HT-29 (cell line): ENCODE measurements at regions not wholly inside any gene's neighbourhood (a gene's known extent, or its start where the extent isn't known, plus 50 kb on each side); places are given as distances from the start of the nearest gene placed in this dataset.
"Not testable (repeated sequence)": the region's sequence is repeated elsewhere in the genome, so short reads cannot be mapped to it uniquely, and the experiment has no call there.

ENCODE experiments used
- DNase-seq: peaks from one replicate; pipeline ENCODE4 v3.0.0-alpha.2; 2015; ENCODE audit warnings: low spot score

DNA sequence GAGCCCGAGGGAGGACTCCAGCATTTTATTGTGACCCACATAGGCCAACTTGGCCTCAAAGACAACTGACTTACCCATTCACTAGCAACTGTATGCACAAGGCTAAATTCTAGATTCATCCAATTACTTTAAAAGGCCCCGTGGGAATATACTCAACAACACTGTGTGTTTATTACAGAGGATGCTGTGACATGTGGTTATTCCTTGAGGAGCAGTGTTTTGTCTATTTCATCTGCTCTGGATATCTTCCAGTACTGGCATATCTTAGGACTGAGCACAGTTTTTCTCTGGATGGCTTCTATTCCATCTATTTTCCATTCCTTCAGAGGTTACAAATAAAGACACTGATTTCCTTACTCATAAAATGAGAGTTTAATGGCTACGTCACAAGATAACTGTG, 87.2 kb upstream of the KRAS start:
- DNase-seq: no peak

DNA sequence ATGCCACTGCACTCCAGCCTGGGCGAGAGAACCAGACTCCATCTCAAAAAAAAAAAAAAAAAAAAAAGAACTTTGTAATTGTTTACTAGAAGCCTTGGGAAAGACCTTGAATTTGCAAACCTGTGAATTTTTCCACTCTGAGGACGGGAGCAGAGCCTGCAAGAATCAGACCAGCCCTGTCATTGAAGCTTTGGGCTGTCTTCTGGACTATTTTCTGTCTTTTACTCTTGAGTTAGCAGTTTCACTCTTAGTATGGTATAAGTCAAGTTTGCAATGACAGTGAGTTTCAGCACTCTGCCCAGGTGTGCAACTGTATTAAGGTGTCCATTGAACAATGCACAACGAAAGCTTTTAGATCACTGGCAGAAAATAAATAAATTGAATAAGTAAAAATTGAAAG, 81.4 kb upstream of the KRAS start:
- no peak for DNase-seq

- peak; percentile 7 for DNase-seq
Observed at GRCh38 chr12:25328072-25328712, 77.5 kb upstream of the KRAS start.

DNA sequence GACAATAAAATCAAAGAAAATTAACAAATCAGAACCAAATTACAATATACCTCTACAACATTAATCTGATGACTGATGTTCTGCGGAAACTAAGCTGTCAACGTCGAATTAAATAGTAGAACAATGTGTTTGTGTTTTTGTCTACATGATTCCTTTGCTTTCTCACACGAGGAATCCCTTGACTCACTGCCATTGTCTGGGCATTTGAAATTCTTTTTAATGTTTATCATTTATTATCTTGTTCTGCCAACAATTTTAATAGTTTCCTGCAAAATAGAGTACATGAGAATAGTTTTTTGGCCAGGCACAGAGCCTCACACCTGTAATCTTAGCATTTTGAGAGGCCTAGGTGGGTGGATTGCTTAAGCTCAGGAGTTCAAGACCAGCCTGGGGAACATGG, 76.6 kb upstream of the KRAS start:
- DNase-seq: no peak

DNA sequence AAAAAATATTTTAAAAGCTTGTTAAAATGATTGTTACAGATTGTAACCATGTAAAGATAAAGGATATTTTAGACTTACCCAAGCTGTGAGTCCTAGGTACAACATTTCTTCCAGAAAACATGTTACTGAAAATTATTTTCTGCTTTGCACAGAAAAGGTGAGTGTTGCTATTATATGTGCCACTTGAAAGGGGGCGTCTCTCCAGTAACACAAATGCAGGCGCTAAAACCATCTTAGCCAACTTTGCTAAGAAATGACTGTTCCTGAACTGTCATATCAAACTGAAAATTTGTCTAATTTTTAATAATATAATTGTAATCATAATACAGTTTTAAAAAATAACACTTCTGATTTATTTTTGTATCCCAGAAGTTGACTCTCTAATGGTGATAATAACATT, 75.6 kb upstream of the KRAS start:
- no peak for DNase-seq

DNA sequence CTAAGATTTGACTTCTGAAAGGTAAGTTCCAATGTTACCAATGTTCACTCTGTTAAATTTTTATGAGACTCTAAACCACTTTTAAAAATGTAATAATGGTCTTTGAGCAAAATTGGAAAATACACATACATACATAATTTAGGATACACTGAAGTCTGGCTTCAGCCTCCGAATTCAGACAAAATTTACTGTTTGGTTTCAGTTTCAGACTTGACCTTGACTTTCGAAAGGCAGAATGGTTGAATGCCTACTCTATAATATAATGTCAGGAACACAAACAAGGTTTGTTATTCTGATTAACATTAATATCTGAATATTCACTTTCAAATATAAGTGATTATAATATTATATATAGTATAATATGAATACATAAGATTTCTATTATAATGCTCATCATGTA, 74.1 kb upstream of the KRAS start:
- DNase-seq: no peak

DNA sequence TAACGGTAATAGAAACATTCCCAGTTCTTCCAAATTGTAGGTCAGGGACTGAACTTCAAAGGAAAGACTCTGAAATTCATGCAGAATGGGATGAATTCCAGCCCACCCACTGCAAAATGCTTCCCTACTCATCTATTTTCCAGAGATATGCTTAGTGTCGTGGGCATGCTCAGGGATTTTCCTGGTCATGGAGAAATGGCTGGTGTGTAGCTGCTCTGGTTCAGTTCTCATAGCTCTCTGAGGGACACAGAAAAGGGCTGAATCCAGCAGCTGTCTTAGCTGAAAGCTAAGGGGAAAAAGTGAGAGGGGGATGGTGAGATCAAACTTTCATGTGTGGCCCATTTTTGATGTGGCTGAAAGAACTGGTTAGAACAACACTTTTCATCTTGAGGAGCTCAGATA, 72.9 kb upstream of the KRAS start:
- no peak for DNase-seq

GRCh38 chr12:25322918-25323531, 72.3 kb upstream of the KRAS start:
- no peak for DNase-seq

GRCh38 chr12:25322351-25322750, 71.6 kb upstream of the KRAS start:
- no peak for DNase-seq

DNA sequence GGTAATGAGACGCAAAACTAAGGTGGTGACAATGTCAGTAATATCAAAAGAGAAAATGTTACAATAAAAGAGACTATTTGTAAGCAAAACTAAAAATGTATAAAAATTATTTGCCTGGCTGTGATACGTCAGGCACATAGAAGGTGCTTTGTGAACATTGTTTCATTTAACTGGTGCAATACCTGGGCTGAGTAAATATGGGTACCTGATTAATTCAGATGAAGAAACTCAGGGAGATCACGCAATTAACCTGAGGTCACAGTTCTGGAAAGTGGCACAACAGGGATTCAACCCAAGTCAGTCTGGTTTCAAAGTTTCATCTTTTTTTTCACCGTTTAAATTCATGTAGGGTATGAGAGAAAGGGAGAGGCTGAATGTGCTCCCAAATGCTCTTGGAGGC, 71.0 kb upstream of the KRAS start:
- DNase-seq: no peak

- no peak for DNase-seq
Observed at GRCh38 chr12:25320123-25321006, 69.6 kb upstream of the KRAS start.

GRCh38 chr12:25319233-25319984, 68.7 kb upstream of the KRAS start:
- no peak for DNase-seq

GRCh38 chr12:25317553-25317952, 66.8 kb upstream of the KRAS start:
- DNase-seq: no peak

- no peak for DNase-seq
Observed at GRCh38 chr12:25315388-25315787, 64.7 kb upstream of the KRAS start.

DNA sequence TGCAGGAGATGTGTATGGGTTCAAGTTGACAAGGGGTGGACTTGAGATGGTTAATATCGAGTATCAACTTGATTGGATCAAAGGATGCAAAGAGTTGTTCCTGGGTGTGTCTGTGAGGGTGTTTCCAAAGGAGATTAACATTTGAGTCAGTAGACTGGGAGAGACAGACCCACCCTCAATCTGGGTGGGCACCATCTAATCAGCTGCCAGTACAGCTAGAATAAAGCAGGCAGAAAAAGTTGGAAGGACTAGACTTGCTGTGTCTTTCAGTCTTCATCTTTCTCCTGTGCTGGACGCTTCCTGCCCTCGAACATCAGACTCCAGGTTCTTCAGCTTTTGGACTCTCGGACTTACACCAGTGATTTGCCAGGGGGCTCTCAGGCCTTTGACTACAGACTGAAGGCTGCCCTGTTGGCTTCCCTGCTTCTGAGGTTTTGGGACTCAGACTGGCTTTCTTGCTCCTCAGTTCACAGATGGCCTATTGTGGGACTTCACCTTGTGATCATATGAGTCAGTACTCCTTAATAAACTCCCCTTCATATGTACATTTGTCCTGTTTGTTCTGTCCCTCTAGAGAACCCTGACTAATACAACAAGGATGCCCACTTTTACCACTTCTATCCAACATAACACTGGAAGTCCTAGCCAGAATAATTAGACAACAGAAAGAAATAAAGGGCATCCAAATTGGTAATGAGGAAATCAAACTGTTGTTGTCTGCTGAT, 62.7 kb upstream of the KRAS start:
- not testable (repeated sequence) for DNase-seq

DNA sequence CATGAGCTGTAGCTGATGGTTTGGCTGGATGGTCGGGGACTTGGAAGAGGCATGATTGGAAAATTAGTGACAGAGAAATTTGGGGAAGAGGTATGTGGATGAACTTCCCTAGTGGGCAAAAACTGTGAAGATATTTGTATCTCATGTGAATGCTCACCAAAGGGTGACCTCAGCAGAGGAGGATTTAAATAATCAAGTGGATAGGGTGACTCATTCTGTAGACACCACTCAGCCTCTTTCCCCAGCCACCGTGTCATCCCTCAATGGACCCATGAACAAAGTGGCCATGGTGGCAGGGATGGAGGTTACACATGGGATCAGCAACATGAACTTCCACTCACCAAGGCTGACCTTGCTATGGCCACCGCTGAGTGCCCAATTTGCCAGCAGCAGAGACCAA, 60.8 kb upstream of the KRAS start:
- no peak for DNase-seq

DNA sequence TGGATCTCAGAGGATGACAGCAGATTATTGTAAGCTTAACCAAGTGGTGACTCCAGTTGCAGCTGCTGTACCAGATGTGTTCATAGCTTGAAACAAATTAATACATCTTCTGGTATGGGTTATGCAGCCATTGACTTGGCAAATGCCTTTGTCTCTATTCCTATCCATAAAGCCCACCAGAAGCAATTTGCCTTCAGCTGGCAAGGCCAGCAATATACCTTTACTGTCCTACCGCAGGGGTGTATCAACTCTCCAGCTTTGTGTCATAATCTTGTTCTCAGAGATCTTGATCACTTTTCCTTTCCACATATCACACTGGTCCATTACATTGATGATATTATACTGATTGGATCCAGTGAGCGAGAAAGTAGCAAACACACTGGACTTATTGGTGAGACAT, 59.3 kb upstream of the KRAS start:
- not testable (repeated sequence) for DNase-seq

DNA sequence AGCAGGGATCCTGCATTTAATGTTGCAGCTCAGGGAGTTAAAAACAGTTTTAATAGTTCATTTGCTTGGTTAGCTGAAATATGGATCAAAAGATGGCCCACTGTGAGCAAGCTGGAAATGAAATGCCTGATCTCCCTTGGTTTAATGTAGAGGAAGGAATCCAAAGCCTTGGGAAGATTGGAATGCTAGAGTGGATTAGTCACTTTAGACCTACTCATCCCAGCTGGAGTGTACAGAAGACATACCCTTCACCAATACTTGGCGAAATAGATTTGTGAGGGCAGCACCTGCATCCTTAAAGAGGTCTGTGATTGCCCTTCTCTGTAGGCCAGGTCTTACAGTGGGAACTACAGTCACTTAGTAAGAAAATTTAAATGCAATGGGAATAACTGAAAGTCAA, 58.0 kb upstream of the KRAS start:
- DNase-seq: no peak

- no peak for DNase-seq
Observed at GRCh38 chr12:25307818-25308217, 57.1 kb upstream of the KRAS start.

DNA sequence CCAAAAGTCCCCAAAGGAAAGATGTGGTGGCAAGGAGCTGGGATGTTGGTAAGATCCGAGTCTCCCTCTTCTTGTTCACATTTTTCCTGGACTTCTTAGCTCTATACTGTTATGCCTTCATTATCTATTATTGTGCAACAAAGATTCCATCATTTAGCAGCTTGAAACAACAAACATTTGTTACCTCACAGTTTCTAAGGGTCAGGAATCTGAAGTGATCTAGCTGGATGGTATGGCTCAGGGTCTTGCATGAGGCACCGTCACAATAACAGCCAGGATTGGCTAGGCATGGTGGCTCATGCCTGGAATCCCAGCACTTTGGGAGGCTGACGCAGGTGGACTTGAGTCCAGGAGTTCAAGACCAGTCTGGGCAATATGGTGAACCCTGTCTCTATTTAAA, 51.1 kb upstream of the KRAS start:
- DNase-seq: no peak
